Medulla oblongata (tissue), 1 donor: ENCODE measurements at regions not wholly inside any gene's neighbourhood (a gene's known extent, or its start where the extent isn't known, plus 50 kb on each side); places are given as distances from the start of the nearest gene placed in this dataset.
"Not testable (repeated sequence)": the region's sequence is repeated elsewhere in the genome, so short reads cannot be mapped to it uniquely, and the experiment has no call there.

ENCODE experiments used
- DNase-seq: peaks from one replicate; pipeline ENCODE4 v3.0.0-alpha.2; 2015; ENCODE audit errors: extremely low spot score

DNA sequence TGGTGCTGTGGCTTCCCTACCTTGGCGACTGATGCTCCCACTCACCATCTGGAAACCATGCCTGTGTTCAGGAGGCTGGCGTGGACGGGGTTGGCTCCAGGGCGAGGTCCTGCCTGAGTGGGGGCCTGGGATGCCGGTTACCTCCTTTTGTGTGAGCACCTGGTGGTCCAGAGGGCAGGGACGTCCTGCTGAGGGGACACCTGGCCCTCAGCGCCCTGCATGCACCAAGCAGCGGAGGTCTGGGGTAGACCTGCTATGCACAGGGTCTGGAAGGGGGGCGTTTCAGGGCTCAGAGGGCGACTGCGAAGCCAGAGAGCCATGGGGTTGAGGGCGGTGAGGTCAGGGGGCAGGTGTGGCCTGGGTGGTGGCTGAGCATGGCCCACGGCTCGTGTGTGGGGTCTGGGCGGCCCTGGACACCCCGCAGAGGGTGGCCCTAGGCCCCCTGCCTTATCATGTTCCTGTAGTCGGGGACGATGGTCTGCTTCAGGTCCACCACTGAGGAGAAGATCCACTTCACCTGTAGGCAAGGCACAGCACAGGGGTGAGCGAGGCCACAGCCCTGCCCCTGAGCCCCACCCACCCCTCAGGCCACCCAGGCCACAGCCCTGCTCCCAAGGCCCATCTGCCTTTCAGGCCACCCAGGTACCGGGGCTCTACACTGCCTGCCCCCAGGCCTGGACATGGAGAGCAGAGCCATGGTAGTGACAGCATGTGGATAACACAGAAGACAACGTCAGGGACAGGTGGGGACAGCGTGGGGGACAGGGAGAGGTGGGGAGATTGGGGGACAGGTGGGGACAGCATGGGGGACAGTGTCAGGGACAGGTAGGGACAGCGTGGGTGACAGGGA is 95.3 kb downstream of the TMEM121 start:
- not testable (repeated sequence) for DNase-seq

GRCh38 chr14:105622329-105622955 is 96.1 kb downstream of the TMEM121 start:
- DNase-seq, result peak; percentile 1

DNA sequence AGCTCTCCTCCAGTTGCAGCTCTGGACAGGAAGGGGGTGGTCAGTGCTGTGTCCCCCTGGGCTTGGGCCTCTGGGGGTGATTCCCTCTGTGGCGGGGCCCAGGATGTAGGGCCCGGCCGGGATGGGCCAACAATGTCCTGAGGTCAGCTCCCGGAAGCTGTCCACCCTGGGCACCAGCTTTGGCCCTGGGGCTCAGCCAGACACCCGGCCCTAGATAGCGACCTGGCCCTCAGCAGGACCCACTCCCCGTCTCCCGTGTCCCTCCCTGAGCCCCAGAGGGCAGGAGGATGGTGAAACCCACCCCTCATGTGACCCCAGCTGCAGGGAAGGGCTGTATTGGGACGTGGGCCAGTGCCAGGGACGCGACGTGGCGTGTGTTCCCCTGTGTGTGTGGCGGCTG is 96.8 kb downstream of the TMEM121 start:
- DNase-seq, result peak; percentile 1

DNA sequence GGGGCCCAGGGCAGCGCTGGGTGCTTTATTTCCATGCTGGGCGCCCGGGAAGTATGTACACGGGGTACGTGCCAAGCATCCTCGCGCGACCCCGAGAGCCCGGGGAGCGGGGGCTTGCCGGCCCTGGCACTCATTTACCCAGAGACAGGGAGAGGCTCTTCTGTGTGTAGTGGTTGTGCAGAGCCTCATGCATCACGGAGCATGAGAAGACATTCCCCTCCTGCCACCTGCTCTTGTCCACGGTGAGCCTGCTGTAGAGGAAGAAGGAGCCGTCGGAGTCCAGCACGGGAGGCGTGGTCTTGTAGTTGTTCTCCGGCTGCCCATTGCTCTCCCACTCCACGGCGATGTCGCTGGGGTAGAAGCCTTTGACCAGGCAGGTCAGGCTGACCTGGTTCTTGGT is 98.0 kb downstream of the TMEM121 start:
- peak; percentile 1 for DNase-seq

DNA sequence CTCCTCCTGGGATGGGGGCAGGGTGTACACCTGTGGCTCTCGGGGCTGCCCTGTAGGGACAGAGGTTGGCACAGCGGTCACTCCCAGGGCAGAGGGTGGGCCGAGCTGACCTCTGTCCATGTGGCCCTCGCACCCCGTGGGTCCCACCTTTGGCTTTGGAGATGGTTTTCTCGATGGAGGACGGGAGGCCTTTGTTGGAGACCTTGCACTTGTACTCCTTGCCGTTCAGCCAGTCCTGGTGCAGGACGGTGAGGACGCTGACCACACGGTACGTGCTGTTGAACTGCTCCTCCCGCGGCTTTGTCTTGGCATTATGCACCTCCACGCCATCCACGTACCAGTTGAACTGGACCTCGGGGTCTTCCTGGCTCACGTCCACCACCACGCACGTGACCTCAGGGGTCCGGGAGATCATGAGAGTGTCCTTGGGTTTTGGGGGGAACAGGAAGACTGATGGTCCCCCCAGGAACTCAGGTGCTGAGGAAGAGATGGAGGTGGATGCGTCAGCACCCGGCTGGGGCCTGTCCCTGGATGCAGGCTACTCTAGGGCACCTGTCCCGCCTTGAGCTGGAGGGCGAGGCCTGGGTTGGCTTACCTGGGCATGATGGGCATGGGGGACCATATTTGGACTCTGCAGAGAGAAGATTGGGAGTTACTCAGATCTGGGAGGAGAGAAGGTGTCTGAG is 98.5 kb downstream of the TMEM121 start:
- DNase-seq, result peak; percentile 1

DNA sequence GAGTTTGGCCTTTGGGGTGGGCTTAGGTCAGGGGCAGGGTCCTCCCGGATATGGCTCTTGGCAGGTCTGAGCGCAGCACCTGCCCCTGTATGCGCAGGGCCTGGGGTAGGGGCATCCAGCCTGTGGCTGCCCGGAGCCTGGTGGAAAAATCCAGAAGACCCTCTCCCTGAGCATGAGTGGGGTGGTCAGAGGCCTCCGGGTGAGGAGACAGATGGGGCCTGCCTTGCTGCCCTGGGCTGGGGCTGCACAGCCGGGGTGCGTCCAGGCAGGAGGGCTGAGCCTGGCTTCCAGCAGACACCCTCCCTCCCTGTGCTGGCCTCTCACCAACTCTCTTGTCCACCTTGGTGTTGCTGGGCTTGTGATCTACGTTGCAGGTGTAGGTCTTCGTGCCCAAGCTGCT is 99.1 kb downstream of the TMEM121 start:
- peak; percentile 0 for DNase-seq

GRCh38 chr14:105626111-105626510 is 99.7 kb downstream of the TMEM121 start:
- DNase-seq, result not testable (repeated sequence)

DNA sequence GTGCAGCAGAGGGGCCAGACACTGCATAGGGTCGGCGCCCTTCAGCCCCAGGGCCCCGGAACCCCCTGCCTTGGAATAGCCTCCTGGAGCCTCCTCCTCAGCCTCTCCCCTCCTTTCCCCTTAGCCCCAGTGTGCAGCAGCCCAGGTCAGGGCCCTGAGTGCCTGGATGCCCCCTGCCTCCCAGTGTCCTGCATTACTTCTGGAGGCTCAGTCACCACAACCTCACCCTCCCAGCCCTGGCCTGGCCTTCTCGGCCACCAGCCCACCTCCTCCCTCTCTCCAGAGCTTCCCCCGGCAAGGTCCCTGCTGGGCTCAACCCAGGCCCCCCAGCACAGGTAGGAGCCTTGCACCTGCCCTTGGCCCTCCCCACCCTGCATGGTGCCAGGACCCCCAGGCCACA is 100.3 kb downstream of the TMEM121 start:
- not testable (repeated sequence) for DNase-seq

DNA sequence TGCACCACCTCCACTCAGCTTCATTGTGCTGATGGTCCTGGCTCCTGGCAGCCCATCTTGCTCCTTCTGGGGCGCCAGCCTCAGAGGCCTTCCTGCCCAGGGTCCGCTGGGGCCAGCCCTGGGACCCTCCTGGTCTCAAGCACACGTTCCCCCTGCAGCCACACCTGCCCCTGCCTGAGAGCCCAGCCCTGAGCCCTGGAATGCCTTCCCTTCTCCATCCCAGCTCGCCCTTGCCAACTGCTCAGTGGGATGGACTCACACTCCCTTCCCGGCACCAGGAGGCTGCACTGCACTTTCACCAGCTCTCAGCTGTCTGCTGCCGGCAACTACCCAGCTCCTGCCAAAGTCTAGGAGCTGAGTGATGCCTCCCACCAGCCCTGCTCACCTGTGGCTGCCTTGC is 100.9 kb downstream of the TMEM121 start:
- DNase-seq, result not testable (repeated sequence)

DNA sequence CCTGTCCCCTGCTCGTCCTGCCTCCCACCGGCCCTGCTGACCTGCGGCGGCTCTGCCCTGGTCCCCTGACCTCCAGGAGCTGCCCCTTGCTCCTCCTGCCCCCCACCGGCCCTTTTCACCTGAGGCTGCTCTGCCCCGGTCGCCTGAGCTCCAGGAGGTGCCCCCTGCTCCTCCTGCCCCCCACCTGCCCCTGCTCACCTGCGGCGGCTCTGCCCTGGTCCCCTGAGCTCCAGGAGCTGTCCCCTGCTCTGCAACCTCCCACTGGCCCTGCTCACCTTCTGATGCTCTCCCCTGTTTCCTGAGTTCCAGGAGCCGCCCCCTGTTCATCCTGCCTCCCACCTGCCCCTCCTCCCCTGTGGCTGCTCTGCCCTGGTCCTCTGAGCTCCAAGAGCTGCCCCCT is 101.3 kb downstream of the TMEM121 start:
- DNase-seq, result no peak

GRCh38 chr14:105628126-105628525 is 101.7 kb downstream of the TMEM121 start:
- peak; percentile 0 for DNase-seq

DNA sequence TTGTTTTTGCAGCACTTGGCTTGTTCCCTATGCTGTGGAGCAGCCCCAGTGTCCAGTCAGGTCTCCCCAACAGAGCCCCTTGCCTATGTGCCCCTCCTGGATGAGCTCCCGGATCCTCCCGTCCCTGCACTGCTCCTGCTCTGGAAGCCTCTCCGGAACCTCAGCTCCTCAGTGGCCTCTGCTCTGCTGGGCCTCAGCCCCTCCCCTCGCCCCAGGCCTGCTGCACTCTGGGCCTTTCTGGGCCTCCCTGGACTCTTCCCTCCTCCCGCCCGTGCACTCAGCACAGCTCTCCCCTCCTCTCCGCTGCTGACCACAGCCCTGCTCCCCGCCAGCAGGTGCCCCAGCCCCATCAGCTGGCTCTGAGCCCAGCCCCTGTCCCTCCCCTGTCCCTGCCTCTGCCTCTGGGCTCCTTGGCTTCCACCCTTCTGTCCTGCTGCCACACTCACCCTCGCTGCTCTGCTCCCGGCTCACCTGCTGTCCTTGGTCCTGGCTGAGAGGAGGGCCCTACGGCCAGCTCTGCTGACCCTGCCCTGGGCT is 102.2 kb downstream of the TMEM121 start:
- peak; percentile 0 for DNase-seq

DNA sequence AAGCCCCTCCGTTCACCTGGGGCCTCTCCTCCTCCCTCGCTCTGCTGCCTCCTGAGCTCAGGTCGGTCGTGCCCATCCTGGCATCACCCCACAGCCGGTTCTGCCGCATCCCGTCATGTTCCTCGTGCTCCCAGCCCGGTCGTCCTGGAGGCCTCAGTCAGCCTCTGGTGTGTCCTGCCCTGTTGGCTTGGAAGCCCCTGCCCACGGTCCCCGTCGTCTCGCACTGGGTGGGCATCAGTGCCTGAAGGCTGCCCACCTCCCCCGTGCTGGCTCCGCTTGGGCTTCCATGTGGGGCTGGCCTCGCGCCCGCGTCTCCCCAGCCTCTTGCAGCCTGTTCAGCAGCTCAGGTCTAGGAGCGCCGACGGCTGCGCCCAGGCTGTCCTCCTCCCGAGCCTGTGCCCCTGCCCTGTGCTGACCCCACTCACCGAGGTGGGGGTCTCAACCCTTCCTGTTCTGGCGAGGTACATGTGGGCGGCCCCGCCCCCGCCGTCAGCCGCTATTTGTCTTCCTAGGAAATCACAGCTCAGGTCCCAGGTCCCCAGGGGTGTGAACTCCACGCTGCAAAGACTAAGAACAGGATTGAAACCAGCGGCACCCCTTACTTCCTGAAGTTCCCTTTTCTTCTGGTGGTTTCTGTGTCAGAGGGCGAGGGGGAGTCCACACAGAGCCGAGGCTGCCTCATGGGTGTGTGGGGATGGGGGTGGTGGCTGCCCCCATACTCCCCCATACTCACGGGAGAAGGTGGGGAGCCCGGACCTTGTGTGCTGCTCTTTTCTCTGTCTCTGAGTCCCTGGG is 102.9 kb downstream of the TMEM121 start:
- DNase-seq, result peak; percentile 2

DNA sequence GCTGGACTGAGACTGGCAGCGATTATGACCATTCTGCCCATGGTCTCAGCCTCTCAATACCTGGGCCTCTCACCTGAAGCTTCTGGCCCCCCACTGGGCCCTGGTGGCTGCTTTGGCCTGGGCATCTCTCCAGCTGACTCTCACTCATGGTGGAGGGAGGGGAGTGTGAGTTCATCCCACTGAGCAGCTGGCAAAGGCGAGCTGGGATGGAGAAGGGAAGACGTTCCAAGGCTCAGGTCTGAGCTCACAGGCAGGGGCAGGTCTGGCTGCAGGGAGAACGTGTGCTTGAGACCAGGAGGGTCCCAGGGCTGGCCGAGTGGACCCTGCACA is 103.5 kb downstream of the TMEM121 start:
- peak; percentile 1 for DNase-seq

- not testable (repeated sequence) for DNase-seq
Measured at GRCh38 chr14:105630293-105630934, 104.0 kb downstream of the TMEM121 start.

DNA sequence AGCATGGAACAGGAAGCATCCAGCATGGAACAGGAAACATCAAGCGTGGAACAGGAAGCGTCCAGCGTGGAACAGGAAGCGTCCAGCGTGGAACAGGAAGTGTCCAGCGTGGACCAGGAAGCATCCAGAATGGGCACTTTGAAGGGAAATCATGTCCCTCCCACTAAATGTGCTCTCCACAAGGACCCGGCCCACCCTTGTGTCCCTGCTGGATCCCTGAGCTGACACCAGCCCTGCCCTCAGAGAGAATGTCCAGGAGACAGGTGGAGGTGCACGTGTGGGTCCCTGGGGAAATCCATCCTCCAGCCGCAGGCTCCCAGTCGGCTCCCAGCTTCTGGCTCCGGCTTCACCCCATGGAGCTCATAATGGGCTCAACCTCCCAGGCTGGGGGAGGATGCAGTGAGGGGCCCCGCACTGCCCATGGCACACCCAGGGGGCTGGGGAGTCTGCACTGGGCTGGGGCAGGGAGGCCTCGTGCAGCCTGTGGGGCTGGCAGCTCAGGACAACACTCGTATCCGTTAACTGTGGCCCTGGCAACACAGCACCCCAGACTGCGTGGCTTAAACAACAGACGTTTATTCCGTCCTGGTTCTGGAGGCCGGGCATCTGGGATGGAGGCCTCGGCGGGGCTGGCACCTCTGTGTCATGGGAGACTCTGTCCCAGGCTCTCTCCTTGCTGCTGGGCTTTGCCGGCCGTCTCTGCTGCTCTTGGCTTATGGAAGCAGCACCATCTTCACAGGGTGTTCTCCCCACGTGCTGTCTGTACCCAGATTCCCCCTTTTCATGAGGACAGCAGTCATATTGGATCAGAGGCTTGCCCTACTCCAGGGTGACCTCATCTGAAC is 104.8 kb downstream of the TMEM121 start:
- DNase-seq, result not testable (repeated sequence)

- no peak for DNase-seq
Measured at GRCh38 chr14:105632010-105632409, 105.6 kb downstream of the TMEM121 start.

DNA sequence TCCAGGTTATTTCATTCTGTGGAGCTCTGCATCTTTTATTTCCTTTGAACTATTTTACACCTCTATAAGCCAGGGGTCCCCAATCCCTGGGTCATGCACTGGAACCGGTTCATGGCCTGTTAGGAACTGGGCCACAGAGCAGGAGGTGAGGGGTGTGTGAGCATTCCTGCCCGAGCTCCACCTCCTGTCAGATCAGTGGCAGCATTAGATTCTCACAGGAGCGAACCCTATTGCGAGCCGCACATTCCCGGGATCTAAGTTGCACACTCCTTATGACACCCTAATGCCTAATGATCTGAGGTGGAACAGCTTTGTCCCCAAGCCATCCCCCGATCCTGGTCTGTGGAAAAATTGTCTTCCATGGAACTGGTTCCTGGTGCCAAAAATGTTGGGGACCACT is 107.2 kb downstream of the TMEM121 start:
- not testable (repeated sequence) for DNase-seq

GRCh38 chr14:105635560-105635959 is 109.2 kb downstream of the TMEM121 start:
- DNase-seq, result no peak

GRCh38 chr14:105636021-105636420 is 109.6 kb downstream of the TMEM121 start:
- not testable (repeated sequence) for DNase-seq
